Transverse colon (tissue), 4 donors: ENCODE measurements at regions not wholly inside any gene's neighbourhood (a gene's known extent, or its start where the extent isn't known, plus 50 kb on each side); places are given as distances from the start of the nearest gene placed in this dataset.

Experiments
- DNase-seq: peaks from one replicate; pipeline ENCODE4 v3.0.0-alpha.2; 2019
- H3K27ac ChIP-seq, 4 donors: fragments of 200-600 bp; sonication (generic); 2 replicates each; pipeline ENCODE4 v1.5.1; 2016 to 2018; ENCODE audit warnings: inconsistent platforms in 4 of 4
- H3K27me3 ChIP-seq: fragments of 200-600 bp; sonication (generic); 2 replicates; pipeline ENCODE4 v1.5.1; 2017; ENCODE audit warnings: inconsistent platforms
- H3K36me3 ChIP-seq, 4 donors: fragments of 200-600 bp; sonication (generic); 2 replicates each; pipeline ENCODE4 v1.5.1; 2017 to 2019; ENCODE audit warnings: inconsistent platforms in 4 of 4
- H3K4me1 ChIP-seq, 4 donors: fragments of 200-600 bp; sonication (generic); 2 replicates each; pipeline ENCODE4 v1.5.1; 2017 to 2020; ENCODE audit warnings: inconsistent platforms in 4 of 4
- H3K4me3 ChIP-seq, 4 donors: fragments of 200-600 bp; sonication (generic); 1 replicate in 1 of 4; 2 replicates in 3 of 4; pipeline versions ENCODE4 v1.5.1 to v1.6.1; 2017 to 2019; ENCODE audit warnings: inconsistent platforms in 4 of 4
- H3K9me3 ChIP-seq, 2 donors: fragments of 200-600 bp; sonication (generic); 2 replicates each; pipeline ENCODE4 v1.5.1; 2017 to 2019; ENCODE audit warnings: inconsistent platforms in 2 of 2
- EP300 ChIP-seq: sonication (generic); formaldehyde crosslinking; IDR thresholded peaks from one replicate; pipeline ENCODE4 v1.6.1; 2017; ENCODE audit warnings: antibody characterized with exemption, low read depth
- POLR2A ChIP-seq: fragments of 450-650 bp; IDR thresholded peaks from one replicate; pipeline ENCODE4 v1.6.1; 2016; ENCODE audit warnings: antibody characterized with exemption, mild to moderate bottlenecking, moderate library complexity
- POLR2AphosphoS5 ChIP-seq, 3 donors: sonication (generic); formaldehyde crosslinking; IDR thresholded peaks; one replicate each; pipeline ENCODE4 v1.6.1; 2016; ENCODE audit warnings: antibody characterized with exemption in 3 of 3
- WGBS, 2 donors: methylation state at CpG; one replicate each; pipeline ENCODE4 v1.1.5; 2018; ENCODE audit warnings: low coverage in 1 of 2; 5-methylcytosine and 5-hydroxymethylcytosine counted together
- in situ Hi-C, 4 donors: fragments of 200-750 bp; cut with MboI; loops; one replicate each; pipeline versions ENCODE4 v1.15.0 to v1.15.1; 2017; ENCODE audit warnings: low sequenced_read_pairs in 3 of 4, low pct_ligation_motif_present in 1 of 4, low pct_unique_long_range_greater_than_20kb in 1 of 4
- intact Hi-C: fragments of 100-400 bp; cut with DNase I; formaldehyde crosslinking; loops from one replicate; pipeline ENCODE4 v1.15.1; 2023; ENCODE audit warnings: low total_unique reads
- TF ChIP-seq, protein P1 (sequence below), 5 experiments: fragments of 200-600 bp in 3 of 5; fragments of 450-650 bp in 2 of 5; sonication (generic) in 3 of 5; IDR thresholded peaks; 1 replicate in 2 of 5; 2 replicates in 3 of 5; pipeline ENCODE4 v1.5.1; 2016 to 2017; ENCODE audit warnings: antibody characterized with exemption in 5 of 5, inconsistent platforms in 3 of 5, mild to moderate bottlenecking in 2 of 5, moderate library complexity in 1 of 5

DNA sequence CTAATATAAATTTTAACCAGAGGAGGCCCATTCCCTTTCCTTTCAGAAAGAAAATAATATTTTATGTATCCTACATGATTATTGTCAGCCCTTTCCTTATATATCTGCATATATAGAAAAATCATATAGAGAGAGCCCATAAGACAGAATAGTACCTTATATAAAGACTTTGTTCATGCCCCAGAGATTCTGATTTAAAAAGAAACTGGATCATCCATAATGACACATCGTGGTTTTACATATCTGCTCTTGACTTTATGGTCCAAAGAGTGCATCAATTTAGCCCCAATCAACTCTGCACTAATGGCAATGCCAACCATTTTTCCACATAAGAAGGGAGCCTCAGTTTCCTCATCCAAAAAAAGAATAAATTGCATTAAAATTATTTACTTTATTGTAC, 937.5 kb downstream of the GATA3 start:
- 62 to 67% methylated on average over 1 of the region's 1 CpG for WGBS, 2 donors
- in situ Hi-C loops = no loop called here
- H3K27ac ChIP-seq = no peak overlapping the region
- no peaks in the 10 kb centered on the region for H3K36me3 ChIP-seq
- peaks cover 4% of the 10 kb centered on the region for H3K27me3 ChIP-seq
- no peak for DNase-seq
- no peak overlapping the region for H3K4me3 ChIP-seq
- TF ChIP-seq POLR2A (no peak), POLR2AphosphoS5 (IDR thresholded peaks at IDR 0.05) (no peak), EP300 (no peak)
- TF ChIP-seq, protein P1, sequence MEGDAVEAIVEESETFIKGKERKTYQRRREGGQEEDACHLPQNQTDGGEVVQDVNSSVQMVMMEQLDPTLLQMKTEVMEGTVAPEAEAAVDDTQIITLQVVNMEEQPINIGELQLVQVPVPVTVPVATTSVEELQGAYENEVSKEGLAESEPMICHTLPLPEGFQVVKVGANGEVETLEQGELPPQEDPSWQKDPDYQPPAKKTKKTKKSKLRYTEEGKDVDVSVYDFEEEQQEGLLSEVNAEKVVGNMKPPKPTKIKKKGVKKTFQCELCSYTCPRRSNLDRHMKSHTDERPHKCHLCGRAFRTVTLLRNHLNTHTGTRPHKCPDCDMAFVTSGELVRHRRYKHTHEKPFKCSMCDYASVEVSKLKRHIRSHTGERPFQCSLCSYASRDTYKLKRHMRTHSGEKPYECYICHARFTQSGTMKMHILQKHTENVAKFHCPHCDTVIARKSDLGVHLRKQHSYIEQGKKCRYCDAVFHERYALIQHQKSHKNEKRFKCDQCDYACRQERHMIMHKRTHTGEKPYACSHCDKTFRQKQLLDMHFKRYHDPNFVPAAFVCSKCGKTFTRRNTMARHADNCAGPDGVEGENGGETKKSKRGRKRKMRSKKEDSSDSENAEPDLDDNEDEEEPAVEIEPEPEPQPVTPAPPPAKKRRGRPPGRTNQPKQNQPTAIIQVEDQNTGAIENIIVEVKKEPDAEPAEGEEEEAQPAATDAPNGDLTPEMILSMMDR (IDR thresholded peaks at IDR 0.05) = no peak
- intact Hi-C loops = no loop called here
- no peaks in the 10 kb centered on the region for H3K9me3 ChIP-seq
- H3K4me1 ChIP-seq = no peaks in the 10 kb centered on the region

DNA sequence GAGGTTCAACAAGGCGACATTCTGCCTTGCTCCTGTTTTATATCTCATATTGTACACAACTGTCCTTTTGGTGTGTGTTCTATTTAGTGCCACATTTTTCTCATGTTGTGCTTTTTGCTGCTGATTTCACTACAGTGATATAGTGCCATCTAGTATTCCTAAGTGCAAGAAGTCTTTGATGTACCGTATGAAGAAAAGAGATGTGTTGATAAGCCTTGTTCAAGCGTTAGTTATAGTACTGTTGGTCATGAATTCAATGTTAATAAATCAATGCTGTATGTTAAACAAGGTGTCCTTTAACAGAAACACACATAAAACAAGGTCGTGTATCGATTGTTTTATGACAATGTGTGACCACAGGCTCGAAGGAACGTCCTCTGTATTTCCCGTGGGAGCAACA, 939.4 kb downstream of the GATA3 start:
- in situ Hi-C loops = no loop called here
- Histone ChIP-seq H3K4me3 (no peak overlapping the region), H3K27ac (no peak overlapping the region), H3K27me3 (no peaks in the 10 kb centered on the region), H3K4me1 (no peaks in the 10 kb centered on the region), H3K36me3 (no peaks in the 10 kb centered on the region), H3K9me3 (no peaks in the 10 kb centered on the region)
- no peak for TF ChIP-seq EP300
- TF ChIP-seq POLR2AphosphoS5 (IDR thresholded peaks at IDR 0.05) = no peak
- no peak for TF ChIP-seq POLR2A
- TF ChIP-seq, protein P1 (IDR thresholded peaks at IDR 0.05) = no peak
- intact Hi-C loops = no loop called here
- DNase-seq = no peak
- 44 to 45% methylated on average over 8 of the region's 8 CpGs for WGBS, 2 donors

DNA sequence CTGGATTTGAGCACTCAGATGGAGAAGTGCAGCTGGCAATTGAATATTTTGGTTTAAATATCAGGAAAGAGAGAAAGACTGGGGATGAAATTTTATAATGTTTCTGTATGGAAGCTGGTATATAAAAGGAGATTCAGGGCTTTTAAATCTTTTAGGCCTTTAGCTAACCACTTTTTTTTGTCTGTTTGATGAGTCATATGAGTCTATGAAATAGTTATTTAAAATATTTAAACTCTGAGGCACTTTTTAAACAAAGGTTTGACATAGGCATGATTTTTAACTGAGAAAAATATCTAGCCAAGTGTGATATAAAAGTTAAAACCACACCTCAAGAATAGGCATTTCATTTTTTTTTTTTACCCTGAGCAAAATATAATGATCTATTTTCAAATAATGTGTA, 944.3 kb downstream of the GATA3 start:
- Histone ChIP-seq H3K9me3 (no peaks in the 10 kb centered on the region), H3K4me3 (no peak overlapping the region), H3K27ac (no peak overlapping the region), H3K27me3 (no peaks in the 10 kb centered on the region), H3K4me1 (no peaks in the 10 kb centered on the region), H3K36me3 (no peaks in the 10 kb centered on the region)
- intact Hi-C loops = no loop called here
- no peak for DNase-seq
- in situ Hi-C loops = no loop called here
- no peak for TF ChIP-seq POLR2A
- no peak for TF ChIP-seq EP300
- TF ChIP-seq, protein P1 (IDR thresholded peaks at IDR 0.05) = no peak
- TF ChIP-seq POLR2AphosphoS5 (IDR thresholded peaks at IDR 0.05) = no peak

DNA sequence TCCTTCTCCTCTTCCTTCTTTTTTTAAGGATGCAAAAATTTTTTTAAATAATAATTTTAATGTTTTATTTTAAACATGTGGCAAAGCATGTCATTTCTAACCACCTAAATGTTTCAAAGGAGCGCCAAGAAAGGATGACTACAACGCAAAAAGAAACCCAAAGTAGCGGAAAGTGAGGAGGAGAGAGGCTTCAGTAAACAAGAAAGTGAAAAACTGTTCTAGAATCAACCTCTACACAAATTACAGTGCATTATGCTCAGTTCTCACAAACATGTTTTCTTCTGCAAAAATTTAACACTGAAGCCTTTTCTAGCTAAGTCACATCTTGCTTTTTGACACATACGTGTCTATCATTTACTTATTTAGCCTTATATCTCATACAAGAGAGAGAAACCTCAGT, 948.6 kb downstream of the GATA3 start:
- H3K9me3 ChIP-seq = no peaks in the 10 kb centered on the region
- in situ Hi-C loops = no loop called here
- WGBS, 2 donors = 82 to 83% methylated on average over 4 of the region's 4 CpGs
- H3K27me3 ChIP-seq = no peaks in the 10 kb centered on the region
- TF ChIP-seq POLR2A (no peak), POLR2AphosphoS5 (IDR thresholded peaks at IDR 0.05) (no peak), EP300 (no peak)
- TF ChIP-seq, protein P1 (IDR thresholded peaks at IDR 0.05) = no peak
- DNase-seq = no peak
- H3K27ac ChIP-seq = no peak overlapping the region
- H3K4me3 ChIP-seq = no peak overlapping the region
- intact Hi-C loops = no loop called here
- no peaks in the 10 kb centered on the region for H3K36me3 ChIP-seq
- no peaks in the 10 kb centered on the region for H3K4me1 ChIP-seq
